ENCODE measurements at regions not wholly inside any gene's neighbourhood (a gene's known extent, or its start where the extent isn't known, plus 50 kb on each side); places are given as distances from the start of the nearest gene placed in this dataset.

GRCh38 chr21:15183813-15184257, 119.0 kb upstream of the NRIP1 start:
- TF ChIP-seq, protein P1, sequence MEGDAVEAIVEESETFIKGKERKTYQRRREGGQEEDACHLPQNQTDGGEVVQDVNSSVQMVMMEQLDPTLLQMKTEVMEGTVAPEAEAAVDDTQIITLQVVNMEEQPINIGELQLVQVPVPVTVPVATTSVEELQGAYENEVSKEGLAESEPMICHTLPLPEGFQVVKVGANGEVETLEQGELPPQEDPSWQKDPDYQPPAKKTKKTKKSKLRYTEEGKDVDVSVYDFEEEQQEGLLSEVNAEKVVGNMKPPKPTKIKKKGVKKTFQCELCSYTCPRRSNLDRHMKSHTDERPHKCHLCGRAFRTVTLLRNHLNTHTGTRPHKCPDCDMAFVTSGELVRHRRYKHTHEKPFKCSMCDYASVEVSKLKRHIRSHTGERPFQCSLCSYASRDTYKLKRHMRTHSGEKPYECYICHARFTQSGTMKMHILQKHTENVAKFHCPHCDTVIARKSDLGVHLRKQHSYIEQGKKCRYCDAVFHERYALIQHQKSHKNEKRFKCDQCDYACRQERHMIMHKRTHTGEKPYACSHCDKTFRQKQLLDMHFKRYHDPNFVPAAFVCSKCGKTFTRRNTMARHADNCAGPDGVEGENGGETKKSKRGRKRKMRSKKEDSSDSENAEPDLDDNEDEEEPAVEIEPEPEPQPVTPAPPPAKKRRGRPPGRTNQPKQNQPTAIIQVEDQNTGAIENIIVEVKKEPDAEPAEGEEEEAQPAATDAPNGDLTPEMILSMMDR (IDR thresholded peaks at IDR 0.05), result no peak
- Histone ChIP-seq H3K4me3 (no peak overlapping the region), H3K27ac (no peak overlapping the region)
- no peak for DNase-seq (ENCODE audit: low spot score)

- no peak for DNase-seq (ENCODE audit: low spot score)
- H3K4me3 ChIP-seq, result no peak overlapping the region
- TF ChIP-seq, protein P1 (IDR thresholded peaks at IDR 0.05), result no peak
- H3K27ac ChIP-seq, result no peak overlapping the region
Observed at GRCh38 chr21:15190412-15190811, 125.6 kb upstream of the NRIP1 start.

GRCh38 chr21:15190837-15191236, 126.0 kb upstream of the NRIP1 start:
- no peak for DNase-seq (ENCODE audit: low spot score)
- TF ChIP-seq, protein P1 (IDR thresholded peaks at IDR 0.05), result no peak

GRCh38 chr21:15191342-15191741, 126.5 kb upstream of the NRIP1 start:
- Histone ChIP-seq H3K27ac (no peak overlapping the region), H3K4me3 (no peak overlapping the region)
- TF ChIP-seq, protein P1 (IDR thresholded peaks at IDR 0.05), result no peak
- DNase-seq (ENCODE audit: low spot score), result no peak

More at GRCh38 chr21:15190837-15191236, 126.0 kb upstream of the NRIP1 start:
- Histone ChIP-seq H3K27ac (no peak overlapping the region), H3K4me3 (no peak overlapping the region)

DNA sequence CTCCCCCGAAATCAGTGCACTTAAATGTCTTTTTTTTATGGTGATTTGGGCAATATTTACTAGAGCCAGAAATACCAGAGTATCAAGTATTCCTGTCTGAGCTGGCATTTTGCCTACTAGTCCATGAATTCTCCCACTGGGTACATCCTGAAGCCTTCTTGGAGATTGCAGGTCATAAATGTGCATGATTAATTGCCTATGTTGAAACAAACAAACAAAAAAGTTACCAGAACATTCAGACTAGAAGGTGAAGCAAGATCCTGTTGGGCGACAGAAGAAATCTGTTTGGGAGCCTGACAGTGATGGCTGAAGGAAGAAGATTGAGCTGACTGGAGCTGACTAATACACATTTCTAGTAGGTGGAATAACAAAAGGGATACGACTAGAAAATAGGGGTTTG, 127.4 kb upstream of the NRIP1 start:
- no peak for DNase-seq (ENCODE audit: low spot score)
- H3K27ac ChIP-seq, result no peak overlapping the region
- H3K4me3 ChIP-seq, result no peak overlapping the region

DNA sequence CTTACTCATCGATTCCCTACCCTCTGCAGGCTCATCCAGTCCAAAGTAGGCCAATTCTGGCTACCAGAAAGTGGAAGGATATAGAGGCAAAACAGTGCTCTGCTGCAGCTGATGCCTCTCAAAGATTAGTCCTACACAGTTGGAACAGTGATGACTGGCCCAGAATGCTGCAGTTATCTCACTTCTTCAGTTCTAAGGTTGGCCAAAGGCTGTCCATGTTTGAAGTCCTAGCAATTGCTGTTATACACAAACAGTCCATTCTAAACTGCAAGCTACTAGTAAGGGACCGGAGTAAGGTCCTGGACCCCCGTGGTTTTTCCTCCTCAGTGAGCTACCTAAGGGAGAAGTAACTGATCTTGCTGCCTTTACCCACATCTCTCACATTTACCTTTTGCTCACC, 129.1 kb upstream of the NRIP1 start:
- DNase-seq (ENCODE audit: low spot score), result no peak
- TF ChIP-seq, protein P1 (IDR thresholded peaks at IDR 0.05), result no peak
- no peak overlapping the region for H3K4me3 ChIP-seq
- no peak overlapping the region for H3K27ac ChIP-seq

More for the DNA sequence above, 127.4 kb upstream of the NRIP1 start:
- TF ChIP-seq, protein P1 (IDR thresholded peaks at IDR 0.05), result no peak

- no peak for DNase-seq (ENCODE audit: low spot score)
- H3K27ac ChIP-seq, result no peak overlapping the region
- no peak overlapping the region for H3K4me3 ChIP-seq
- TF ChIP-seq, protein P1 (IDR thresholded peaks at IDR 0.05), result no peak
Observed at GRCh38 chr21:15195104-15195503, 130.3 kb upstream of the NRIP1 start.

All from coronary artery (tissue), 2 donors.